Activated CD8-positive, alpha-beta memory T cell treated with anti-CD3 and anti-CD28 coated beads for 1 hour (primary cell): ENCODE measurements at regions not wholly inside any gene's neighbourhood (a gene's known extent, or its start where the extent isn't known, plus 50 kb on each side); places are given as distances from the start of the nearest gene placed in this dataset.
"Not testable (repeated sequence)": the region's sequence is repeated elsewhere in the genome, so short reads cannot be mapped to it uniquely, and the experiment has no call there.

Experiments
- DNase-seq, 2 donors: peaks; one replicate each; pipeline ENCODE4 v3.0.0-alpha.2; 2020; ENCODE audit warnings: low read depth in 1 of 2; ENCODE audit errors: extremely low read depth in 1 of 2

GRCh38 chr5:118405650-118406061, 582.7 kb downstream of the DTWD2 start:
- DNase-seq, result no peak

GRCh38 chr5:118397236-118397635, 591.1 kb downstream of the DTWD2 start:
- no peak for DNase-seq

GRCh38 chr5:118392491-118392890, 595.9 kb downstream of the DTWD2 start:
- no peak for DNase-seq

GRCh38 chr5:118382931-118383330, 605.4 kb downstream of the DTWD2 start:
- DNase-seq, result not testable (repeated sequence)

GRCh38 chr5:118379470-118379869, 608.9 kb downstream of the DTWD2 start:
- no peak for DNase-seq

GRCh38 chr5:118378959-118379358, 609.4 kb downstream of the DTWD2 start:
- DNase-seq, result no peak

- no peak for DNase-seq
These were observed 610.9 kb downstream of the DTWD2 start for GRCh38 chr5:118377420-118377819.

GRCh38 chr5:118371973-118372831, 616.1 kb downstream of the DTWD2 start:
- DNase-seq, result no peak

GRCh38 chr5:118366429-118366828, 621.9 kb downstream of the DTWD2 start:
- no peak for DNase-seq

GRCh38 chr5:118365718-118366117, 622.6 kb downstream of the DTWD2 start:
- DNase-seq, result no peak

- no peak for DNase-seq
These were observed 633.5 kb downstream of the DTWD2 start for GRCh38 chr5:118354797-118355196.

- no peak for DNase-seq
These were observed 634.4 kb downstream of the DTWD2 start for GRCh38 chr5:118353970-118354369.

- DNase-seq, result no peak
These were observed 651.9 kb downstream of the DTWD2 start for GRCh38 chr5:118336468-118336867.

- no peak for DNase-seq
These were observed 661.0 kb downstream of the DTWD2 start for GRCh38 chr5:118327389-118327788.

GRCh38 chr5:118326481-118327045, 661.8 kb downstream of the DTWD2 start:
- no peak for DNase-seq

- no peak for DNase-seq
These were observed 662.4 kb downstream of the DTWD2 start for GRCh38 chr5:118325931-118326330.

GRCh38 chr5:118323723-118324122, 664.6 kb downstream of the DTWD2 start:
- not testable (repeated sequence) for DNase-seq

- no peak for DNase-seq
These were observed 667.3 kb downstream of the DTWD2 start for GRCh38 chr5:118321081-118321480.

GRCh38 chr5:118320121-118320520, 668.2 kb downstream of the DTWD2 start:
- no peak for DNase-seq

GRCh38 chr5:118314931-118315330, 673.4 kb downstream of the DTWD2 start:
- DNase-seq, result no peak

GRCh38 chr5:118311103-118311819, 677.1 kb downstream of the DTWD2 start:
- DNase-seq, result no peak

GRCh38 chr5:118310401-118310800, 677.9 kb downstream of the DTWD2 start:
- DNase-seq, result no peak
